Prostate gland (tissue), 2 donors: ENCODE measurements at regions not wholly inside any gene's neighbourhood (a gene's known extent, or its start where the extent isn't known, plus 50 kb on each side); places are given as distances from the start of the nearest gene placed in this dataset.

Experiments used
- DNase-seq: peaks from one replicate; pipeline ENCODE4 v3.0.0-alpha.2; 2019; ENCODE audit warnings: low spot score
- H3K27ac ChIP-seq, 2 donors: fragments of 200-600 bp; sonication (generic); 2 replicates each; pipeline ENCODE4 v1.5.1; 2017 to 2019
- H3K27me3 ChIP-seq: fragments of 200-600 bp; sonication (generic); replicated peaks from 2 replicates; pipeline ENCODE4 v1.5.1; 2019; ENCODE audit not compliant: insufficient read depth
- H3K36me3 ChIP-seq, 2 donors: fragments of 200-600 bp; sonication (generic); 1 replicate in 1 of 2; 2 replicates in 1 of 2; pipeline versions ENCODE4 v1.5.1 to v1.8.1; 2017 to 2019
- H3K4me1 ChIP-seq: fragments of 200-600 bp; sonication (generic); replicated peaks from 2 replicates; pipeline ENCODE4 v1.5.1; 2019
- H3K4me3 ChIP-seq, 2 donors: fragments of 200-600 bp; sonication (generic); 2 replicates each; pipeline ENCODE4 v1.5.1; 2017 to 2019
- H3K9me3 ChIP-seq: fragments of 200-600 bp; sonication (generic); 2 replicates; pipeline ENCODE4 v1.5.1; 2017
- CTCF ChIP-seq, 4 experiments: fragments of 200-600 bp in 2 of 4; fragments of 450-650 bp in 2 of 4; sonication (generic) in 2 of 4; IDR thresholded peaks; 1 replicate in 3 of 4; 2 replicates in 1 of 4; pipeline ENCODE4 v1.5.1; 2016 to 2019; ENCODE audit warnings: antibody characterized with exemption in 4 of 4, mild to moderate bottlenecking in 2 of 4, moderate library complexity in 2 of 4
- POLR2A ChIP-seq: fragments of 450-650 bp; IDR thresholded peaks from one replicate; pipeline ENCODE4 v1.6.1; 2016; ENCODE audit warnings: antibody characterized with exemption, mild to moderate bottlenecking
- POLR2AphosphoS5 ChIP-seq: sonication (generic); formaldehyde crosslinking; IDR thresholded peaks from one replicate; pipeline ENCODE4 v1.6.1; 2017; ENCODE audit warnings: antibody characterized with exemption
- WGBS: methylation state at CpG from one replicate; pipeline ENCODE4 v1.1.5; 2018; 5-methylcytosine and 5-hydroxymethylcytosine counted together
- intact Hi-C: fragments of 100-400 bp; cut with DNase I; formaldehyde crosslinking; loops from one replicate; pipeline ENCODE4 v1.14.2; 2022

GRCh38 chr16:11485676-11486075, 101.0 kb downstream of the LITAF start:
- TF ChIP-seq CTCF (IDR thresholded peaks at IDR 0.05) (no peak), POLR2AphosphoS5 (no peak), POLR2A (no peak)
- H3K4me3 ChIP-seq, result no peak overlapping the region
- H3K4me1 ChIP-seq, result no peaks in the 10 kb centered on the region
- H3K27ac ChIP-seq, result no peak overlapping the region
- H3K9me3 ChIP-seq, result no peaks in the 10 kb centered on the region
- no peak for DNase-seq
- no peaks in the 10 kb centered on the region for H3K27me3 ChIP-seq
- H3K36me3 ChIP-seq, result no peaks in the 10 kb centered on the region
- intact Hi-C loops, result no loop called here

DNA sequence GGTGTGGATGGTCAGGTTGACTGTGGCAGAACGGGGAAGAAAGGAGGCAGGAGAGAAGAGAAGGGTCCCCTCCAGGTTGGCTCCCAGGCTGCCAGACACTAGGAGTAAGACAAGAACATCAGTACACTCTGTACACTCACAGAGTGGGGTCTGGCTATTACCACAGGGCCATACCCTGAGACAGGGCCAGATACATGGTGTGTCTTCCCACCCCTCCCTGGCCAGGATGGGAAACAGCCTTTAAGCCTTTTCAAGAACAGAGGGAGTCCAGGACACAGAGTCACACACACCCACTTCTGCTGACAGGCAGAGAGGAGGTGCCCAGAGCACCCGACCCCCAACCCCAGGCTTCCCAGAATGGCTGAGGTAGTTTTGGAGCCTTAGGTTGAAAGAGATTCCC, 99.4 kb downstream of the LITAF start:
- Histone ChIP-seq H3K27ac (no peak overlapping the region), H3K36me3 (no peaks in the 10 kb centered on the region), H3K4me3 (no peak overlapping the region), H3K4me1 (no peaks in the 10 kb centered on the region), H3K27me3 (no peaks in the 10 kb centered on the region), H3K9me3 (no peaks in the 10 kb centered on the region)
- DNase-seq, result no peak
- intact Hi-C loops, result no loop called here
- 79% methylated on average over 2 of the region's 2 CpGs for WGBS
- TF ChIP-seq CTCF (IDR thresholded peaks at IDR 0.05) (no peak), POLR2AphosphoS5 (no peak), POLR2A (no peak)

GRCh38 chr16:11488304-11488703, 98.4 kb downstream of the LITAF start:
- no peak overlapping the region for H3K27ac ChIP-seq
- DNase-seq, result no peak
- 64% methylated on average over 2 of the region's 2 CpGs for whole genome bisulfite sequencing
- H3K4me3 ChIP-seq, result no peak overlapping the region
- TF ChIP-seq POLR2AphosphoS5 (no peak), CTCF (IDR thresholded peaks at IDR 0.05) (no peak), POLR2A (no peak)
- H3K36me3 ChIP-seq, result no peaks in the 10 kb centered on the region
- H3K9me3 ChIP-seq, result no peaks in the 10 kb centered on the region
- H3K27me3 ChIP-seq, result no peaks in the 10 kb centered on the region
- intact Hi-C loops, result no loop called here
- H3K4me1 ChIP-seq, result no peaks in the 10 kb centered on the region

GRCh38 chr16:11491524-11491923, 95.2 kb downstream of the LITAF start:
- no peak overlapping the region for H3K4me3 ChIP-seq
- TF ChIP-seq POLR2AphosphoS5 (no peak), CTCF (IDR thresholded peaks at IDR 0.05) (no peak), POLR2A (no peak)
- no peaks in the 10 kb centered on the region for H3K9me3 ChIP-seq
- H3K4me1 ChIP-seq, result no peaks in the 10 kb centered on the region
- DNase-seq, result no peak
- no peaks in the 10 kb centered on the region for H3K27me3 ChIP-seq
- H3K36me3 ChIP-seq, result no peaks in the 10 kb centered on the region
- intact Hi-C loops, result no loop called here
- no peak overlapping the region for H3K27ac ChIP-seq
- whole genome bisulfite sequencing, result 95% methylated on average over 3 of the region's 6 CpGs

DNA sequence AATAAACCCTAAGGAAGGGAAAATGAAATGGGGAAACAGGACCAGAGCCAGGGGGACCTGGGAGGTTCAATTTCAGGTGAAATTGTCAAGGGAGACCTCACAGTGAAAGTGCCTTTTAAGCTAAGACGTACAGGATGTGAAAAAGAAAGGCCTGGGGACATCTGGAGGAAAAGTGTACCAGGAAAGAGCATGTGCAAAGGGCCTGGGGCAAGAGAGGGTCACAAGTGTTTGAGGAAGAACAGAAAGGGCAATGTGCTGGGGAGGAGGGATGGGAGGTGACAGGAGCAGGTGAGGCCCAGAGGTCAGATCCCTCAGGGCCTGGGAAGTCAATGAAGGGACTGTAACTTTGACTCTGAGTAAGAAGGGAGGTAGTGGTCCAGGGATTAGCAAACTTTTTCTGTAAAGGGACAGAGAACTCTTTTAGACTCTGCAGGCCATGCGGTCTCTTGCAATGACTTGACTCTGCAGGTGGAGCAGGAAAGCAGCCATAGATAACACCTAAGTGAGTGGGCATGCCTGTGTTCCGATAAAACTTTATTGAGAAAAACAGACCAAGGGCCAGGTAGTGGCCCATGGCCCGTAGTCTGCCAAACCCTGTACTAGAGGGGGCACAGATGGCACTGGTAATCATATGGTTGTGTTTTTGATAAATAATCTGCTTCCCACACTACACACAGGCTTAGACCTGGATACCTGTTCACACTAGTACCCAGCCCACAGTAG, 93.8 kb downstream of the LITAF start:
- H3K4me3 ChIP-seq, result no peak overlapping the region
- no peaks in the 10 kb centered on the region for H3K27me3 ChIP-seq
- H3K4me1 ChIP-seq, result peaks cover 9% of the 10 kb centered on the region
- no peaks in the 10 kb centered on the region for H3K9me3 ChIP-seq
- intact Hi-C loops, result no loop called here
- H3K27ac ChIP-seq, result no peak overlapping the region
- no peak for DNase-seq
- H3K36me3 ChIP-seq, result no peaks in the 10 kb centered on the region
- TF ChIP-seq CTCF (IDR thresholded peaks at IDR 0.05) (no peak), POLR2AphosphoS5 (no peak), POLR2A (no peak)
- 93% methylated on average over 4 of the region's 4 CpGs for WGBS
